Osteoblast (primary cell): ENCODE measurements at regions not wholly inside any gene's neighbourhood (a gene's known extent, or its start where the extent isn't known, plus 50 kb on each side); places are given as distances from the start of the nearest gene placed in this dataset.

ENCODE experiments used
- DNase-seq: peaks from one replicate; pipeline ENCODE4 v3.0.0; 2011; ENCODE audit warnings: low spot score, mixed read lengths; ENCODE audit not compliant: insufficient read length; ENCODE audit errors: missing footprints
- H2AFZ ChIP-seq: 2 replicates; pipeline ENCODE4 v1.6.0; 2011; ENCODE audit warnings: mild to moderate bottlenecking, low read length
- H3K27ac ChIP-seq: 2 replicates; pipeline ENCODE4 v1.5.1; 2011; ENCODE audit warnings: mild to moderate bottlenecking, low read depth, low read length, moderate library complexity
- H3K27me3 ChIP-seq: 2 replicates; pipeline ENCODE4 v1.6.0; 2012; ENCODE audit warnings: mild to moderate bottlenecking, control low read depth, inconsistent platforms, low read length, moderate library complexity; ENCODE audit not compliant: insufficient read depth
- H3K36me3 ChIP-seq: 2 replicates; pipeline ENCODE4 v1.5.1; 2011; ENCODE audit warnings: mild to moderate bottlenecking, low read length, control low read depth, moderate library complexity; ENCODE audit not compliant: insufficient read depth
- H3K4me1 ChIP-seq: 2 replicates; pipeline ENCODE4 v1.5.1; 2011; ENCODE audit warnings: mild to moderate bottlenecking, low read length, control low read depth, moderate library complexity; ENCODE audit not compliant: insufficient read depth
- H3K4me2 ChIP-seq: 2 replicates; pipeline ENCODE4 v1.6.0; 2011; ENCODE audit warnings: mild to moderate bottlenecking, low read length; ENCODE audit not compliant: insufficient read depth
- H3K4me3 ChIP-seq: fragments of 200-600 bp; sonication (generic); 3 replicates; pipeline ENCODE4 v1.5.1; 2012; ENCODE audit warnings: mild to moderate bottlenecking, low read length, inconsistent platforms; ENCODE audit not compliant: insufficient read depth
- H3K79me2 ChIP-seq: 2 replicates; pipeline ENCODE4 v1.6.0; 2012; ENCODE audit warnings: mild to moderate bottlenecking, low read length, control low read depth, inconsistent platforms; ENCODE audit not compliant: insufficient read depth
- H3K9me3 ChIP-seq: 2 replicates; pipeline ENCODE4 v1.5.1; 2011; ENCODE audit warnings: low read depth, low read length, control low read depth
- H4K20me1 ChIP-seq: 2 replicates; pipeline ENCODE4 v1.6.0; 2012; ENCODE audit warnings: mild to moderate bottlenecking, low read length, control low read depth; ENCODE audit not compliant: insufficient read depth
- TF ChIP-seq, protein P1 (sequence below): IDR thresholded peaks from 2 replicates; pipeline ENCODE4 v1.5.1; 2011; ENCODE audit warnings: mild to moderate bottlenecking, low read depth, low read length, moderate library complexity; ENCODE audit errors: extremely low read depth

GRCh38 chr3:7913283-7913682 lies 588.3 kb upstream of the LMCD1 start:
- Histone ChIP-seq H3K9me3 (peaks cover 2% of the 10 kb centered on the region), H3K79me2 (no peaks in the 10 kb centered on the region), H4K20me1 (no peaks in the 10 kb centered on the region), H3K4me1 (no peaks in the 10 kb centered on the region), H3K4me3 (no peak overlapping the region), H3K36me3 (no peaks in the 10 kb centered on the region), H3K4me2 (no peak overlapping the region), H2AFZ (no peak overlapping the region), H3K27me3 (no peaks in the 10 kb centered on the region), H3K27ac (no peak overlapping the region)
- no peak for DNase-seq
- TF ChIP-seq, protein P1, sequence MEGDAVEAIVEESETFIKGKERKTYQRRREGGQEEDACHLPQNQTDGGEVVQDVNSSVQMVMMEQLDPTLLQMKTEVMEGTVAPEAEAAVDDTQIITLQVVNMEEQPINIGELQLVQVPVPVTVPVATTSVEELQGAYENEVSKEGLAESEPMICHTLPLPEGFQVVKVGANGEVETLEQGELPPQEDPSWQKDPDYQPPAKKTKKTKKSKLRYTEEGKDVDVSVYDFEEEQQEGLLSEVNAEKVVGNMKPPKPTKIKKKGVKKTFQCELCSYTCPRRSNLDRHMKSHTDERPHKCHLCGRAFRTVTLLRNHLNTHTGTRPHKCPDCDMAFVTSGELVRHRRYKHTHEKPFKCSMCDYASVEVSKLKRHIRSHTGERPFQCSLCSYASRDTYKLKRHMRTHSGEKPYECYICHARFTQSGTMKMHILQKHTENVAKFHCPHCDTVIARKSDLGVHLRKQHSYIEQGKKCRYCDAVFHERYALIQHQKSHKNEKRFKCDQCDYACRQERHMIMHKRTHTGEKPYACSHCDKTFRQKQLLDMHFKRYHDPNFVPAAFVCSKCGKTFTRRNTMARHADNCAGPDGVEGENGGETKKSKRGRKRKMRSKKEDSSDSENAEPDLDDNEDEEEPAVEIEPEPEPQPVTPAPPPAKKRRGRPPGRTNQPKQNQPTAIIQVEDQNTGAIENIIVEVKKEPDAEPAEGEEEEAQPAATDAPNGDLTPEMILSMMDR, result no peak

- no peak for DNase-seq
- no peak overlapping the region for H3K4me2 ChIP-seq
- no peak overlapping the region for H3K27ac ChIP-seq
- no peak overlapping the region for H3K4me3 ChIP-seq
- TF ChIP-seq, protein P1, result no peak
- H3K36me3 ChIP-seq, result no peaks in the 10 kb centered on the region
- no peak overlapping the region for H2AFZ ChIP-seq
- no peaks in the 10 kb centered on the region for H3K4me1 ChIP-seq
- peaks cover 2% of the 10 kb centered on the region for H3K9me3 ChIP-seq
- no peaks in the 10 kb centered on the region for H3K79me2 ChIP-seq
- no peaks in the 10 kb centered on the region for H4K20me1 ChIP-seq
- H3K27me3 ChIP-seq, result no peaks in the 10 kb centered on the region
These were observed 586.3 kb upstream of the LMCD1 start for GRCh38 chr3:7915356-7915755.

- TF ChIP-seq, protein P1, result no peak
- no peak overlapping the region for H3K4me3 ChIP-seq
These were observed 584.0 kb upstream of the LMCD1 start for GRCh38 chr3:7917443-7918151.

GRCh38 chr3:7920211-7920610 lies 581.4 kb upstream of the LMCD1 start:
- Histone ChIP-seq H3K4me1 (no peaks in the 10 kb centered on the region), H3K79me2 (no peaks in the 10 kb centered on the region), H3K9me3 (peaks cover 2% of the 10 kb centered on the region), H3K27me3 (no peaks in the 10 kb centered on the region), H3K4me2 (no peak overlapping the region), H3K4me3 (no peak overlapping the region), H2AFZ (no peak overlapping the region), H3K27ac (no peak overlapping the region), H3K36me3 (no peaks in the 10 kb centered on the region), H4K20me1 (no peaks in the 10 kb centered on the region)
- DNase-seq, result no peak
- TF ChIP-seq, protein P1, result no peak

More at GRCh38 chr3:7917443-7918151, 584.0 kb upstream of the LMCD1 start:
- Histone ChIP-seq H3K4me2 (no peak overlapping the region), H4K20me1 (no peaks in the 10 kb centered on the region), H3K79me2 (no peaks in the 10 kb centered on the region), H3K4me1 (no peaks in the 10 kb centered on the region), H3K36me3 (no peaks in the 10 kb centered on the region), H3K27me3 (no peaks in the 10 kb centered on the region), H2AFZ (no peak overlapping the region), H3K9me3 (peaks cover 2% of the 10 kb centered on the region), H3K27ac (no peak overlapping the region)
- no peak for DNase-seq
